ENCODE measurements at regions not wholly inside any gene's neighbourhood (a gene's known extent, or its start where the extent isn't known, plus 50 kb on each side); places are given as distances from the start of the nearest gene placed in this dataset.

DNA sequence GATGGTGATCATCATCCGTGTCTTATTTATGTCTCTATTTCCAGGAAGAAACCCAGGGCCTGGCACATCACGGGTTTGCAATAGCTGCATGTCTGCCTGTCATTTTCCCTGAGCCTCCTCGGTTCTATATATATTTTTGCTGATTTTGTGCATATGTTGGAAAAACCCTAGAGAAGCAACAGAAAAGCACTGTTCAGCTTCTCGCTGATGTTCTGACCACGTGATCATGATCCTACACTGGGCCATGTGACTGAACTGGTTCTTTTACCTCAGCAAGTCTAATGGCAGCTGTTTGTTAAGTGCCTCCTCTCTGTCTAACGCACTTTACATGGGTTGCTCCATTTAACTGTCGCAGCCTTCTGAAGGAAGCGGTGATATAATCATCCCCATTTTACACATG, 71.3 kb downstream of the CMPK2 start:
- no peak for DNase-seq
